Fibroblast of skin of left biceps (primary cell): ENCODE measurements at regions not wholly inside any gene's neighbourhood (a gene's known extent, or its start where the extent isn't known, plus 50 kb on each side); places are given as distances from the start of the nearest gene placed in this dataset.

ENCODE experiments used
- DNase-seq, 2 experiments: peaks; one replicate each; pipeline ENCODE4 v3.0.0-alpha.2; 2013; ENCODE audit warnings: low read depth in 2 of 2

DNA sequence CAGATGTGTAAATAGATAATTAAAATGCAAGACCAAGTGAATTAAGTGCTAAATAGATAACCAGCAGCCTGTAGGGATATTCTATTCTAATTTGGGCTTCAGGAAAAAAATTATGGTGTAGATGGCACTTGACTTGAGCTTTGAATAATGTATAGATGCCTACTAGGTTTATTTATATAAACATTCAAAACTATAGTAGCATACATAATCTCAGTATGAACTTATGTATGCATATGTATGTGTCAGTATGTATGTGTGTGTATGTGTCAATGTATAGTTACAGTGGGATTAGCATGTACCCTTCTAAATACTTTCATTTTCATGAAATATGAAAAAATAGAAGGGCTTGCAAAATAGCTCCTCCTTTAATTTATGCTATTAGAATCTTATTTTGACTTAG lies 207.3 kb upstream of the PPP1R3A start:
- DNase-seq: no peak

DNA sequence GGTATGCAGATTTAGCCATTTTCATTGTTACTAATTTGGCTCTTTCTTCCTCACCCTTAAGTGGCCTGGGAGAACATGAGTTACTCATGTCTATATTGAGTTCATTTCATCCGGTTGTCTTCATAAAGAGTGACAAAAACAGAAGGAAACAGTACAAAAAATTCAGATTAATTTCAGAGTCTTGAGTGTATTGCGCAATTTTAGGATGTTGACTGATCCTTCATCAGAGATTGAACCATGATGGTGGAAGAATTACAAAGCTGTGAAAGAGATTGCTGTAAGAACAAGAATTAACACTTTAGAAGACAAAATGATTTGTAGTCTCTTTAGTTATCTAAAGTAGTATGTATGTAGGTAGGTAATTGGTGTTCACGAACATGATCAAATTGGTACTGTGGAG lies 194.0 kb upstream of the PPP1R3A start:
- DNase-seq: no peak

DNA sequence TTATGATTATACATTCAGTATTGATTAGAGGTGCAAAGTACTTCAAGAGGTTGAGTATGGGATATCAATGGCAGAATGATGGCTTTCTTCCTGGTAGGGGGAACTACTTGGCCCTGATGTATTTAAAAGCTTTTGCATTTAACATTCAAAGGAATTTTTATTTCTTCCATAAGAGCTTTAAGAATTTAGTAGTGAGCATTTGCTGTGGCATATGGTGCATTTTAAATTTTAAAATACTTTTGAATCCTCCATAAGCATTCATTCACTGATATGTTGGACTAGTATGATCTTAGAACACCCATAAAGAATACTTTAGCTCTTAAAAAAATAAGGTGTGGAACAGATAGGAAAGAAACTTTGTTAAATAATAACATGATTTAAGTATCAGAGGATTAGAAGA lies 191.9 kb upstream of the PPP1R3A start:
- DNase-seq: no peak

DNA sequence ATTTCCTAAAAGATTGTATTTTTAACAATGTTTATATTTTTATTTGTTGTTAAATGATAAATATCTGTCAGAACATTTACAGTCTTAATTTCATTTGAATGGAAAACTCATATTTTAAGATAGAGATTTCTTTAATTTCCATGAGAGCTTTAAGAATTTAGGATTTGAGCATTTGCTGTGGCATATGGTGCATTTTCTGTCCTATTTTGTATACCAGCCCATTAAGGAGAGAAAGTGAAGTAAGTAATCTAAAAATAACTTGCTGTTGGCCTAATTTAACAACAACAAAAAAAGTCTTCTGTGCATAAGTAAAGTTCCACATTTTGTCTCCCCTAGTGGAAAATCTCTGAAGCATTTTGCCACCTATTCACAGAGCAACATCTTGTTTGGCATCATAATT lies 190.9 kb upstream of the PPP1R3A start:
- DNase-seq: no peak

DNA sequence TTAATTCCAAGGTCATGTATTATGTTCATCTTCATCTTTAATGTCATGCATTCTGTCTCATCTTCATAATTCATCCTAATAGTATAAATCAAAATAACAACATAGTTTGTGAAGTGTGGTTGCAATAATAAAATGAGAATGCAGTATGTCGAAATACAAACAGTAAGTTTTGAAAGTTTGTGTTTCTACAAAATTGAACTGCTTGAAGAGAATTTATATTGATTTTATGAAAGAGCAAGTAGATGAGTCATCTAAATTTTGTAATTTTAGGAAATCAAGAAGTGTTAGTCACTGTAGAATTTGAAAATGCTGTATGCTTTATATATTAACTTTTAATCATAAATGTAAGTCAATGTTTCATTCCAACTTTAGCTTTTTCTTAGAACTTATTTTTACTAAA lies 190.5 kb upstream of the PPP1R3A start:
- no peak for DNase-seq

DNA sequence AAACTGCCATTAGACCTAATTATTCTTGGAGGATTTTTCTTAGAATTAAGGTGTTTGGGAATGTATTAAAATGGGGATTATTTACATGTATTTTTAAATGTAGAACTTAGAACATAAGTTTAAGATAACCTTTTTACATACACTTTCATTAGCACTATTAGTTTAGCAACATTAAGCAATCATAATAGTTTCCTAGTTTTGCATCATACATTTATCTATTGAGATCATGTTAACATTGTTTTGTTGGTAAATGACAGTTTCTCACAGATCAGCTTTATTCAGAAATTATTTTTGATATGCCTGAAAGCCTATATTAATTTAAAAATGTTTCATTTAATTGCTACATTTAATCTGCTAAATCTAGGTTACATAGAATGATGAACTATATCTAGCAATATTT lies 189.7 kb upstream of the PPP1R3A start:
- no peak for DNase-seq

DNA sequence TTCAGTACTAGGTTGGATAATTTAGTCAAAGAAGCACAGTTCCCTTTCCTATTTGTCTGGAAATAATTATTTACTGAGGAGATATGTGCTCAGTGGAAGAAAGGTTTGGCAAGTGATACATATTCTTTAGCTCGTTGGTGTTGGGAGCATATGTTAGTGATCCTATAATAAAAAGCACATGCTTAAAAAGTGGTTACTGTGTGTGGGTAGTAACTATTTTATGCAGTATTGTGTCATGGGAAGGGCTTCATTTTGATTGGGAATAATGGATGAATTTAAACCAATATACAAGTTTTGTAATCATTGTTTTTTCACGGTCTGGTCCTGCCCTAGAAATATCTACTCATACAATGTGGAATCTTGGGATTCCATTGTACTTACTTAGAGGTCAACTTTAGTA lies 188.7 kb upstream of the PPP1R3A start:
- DNase-seq: peak; percentile 83 to 88

DNA sequence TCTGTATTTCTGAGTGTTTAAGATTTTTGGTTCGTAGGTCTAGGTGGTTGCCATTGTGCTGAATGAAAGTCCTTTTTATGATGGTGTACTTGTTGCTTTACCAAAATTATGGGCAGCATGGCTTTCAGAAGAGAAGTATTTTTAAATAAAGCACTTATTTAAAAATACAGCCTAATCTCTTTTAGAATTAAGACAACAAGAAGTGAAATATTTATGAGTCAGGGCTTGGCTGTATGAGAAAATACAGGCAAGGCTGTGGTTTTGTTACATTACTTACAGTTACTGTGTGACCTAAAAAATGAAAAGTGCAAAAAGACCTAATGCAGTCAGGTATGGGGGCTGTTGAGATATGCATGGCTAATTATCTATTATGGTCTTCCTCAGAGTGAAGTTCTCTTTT lies 185.2 kb upstream of the PPP1R3A start:
- no peak for DNase-seq

DNA sequence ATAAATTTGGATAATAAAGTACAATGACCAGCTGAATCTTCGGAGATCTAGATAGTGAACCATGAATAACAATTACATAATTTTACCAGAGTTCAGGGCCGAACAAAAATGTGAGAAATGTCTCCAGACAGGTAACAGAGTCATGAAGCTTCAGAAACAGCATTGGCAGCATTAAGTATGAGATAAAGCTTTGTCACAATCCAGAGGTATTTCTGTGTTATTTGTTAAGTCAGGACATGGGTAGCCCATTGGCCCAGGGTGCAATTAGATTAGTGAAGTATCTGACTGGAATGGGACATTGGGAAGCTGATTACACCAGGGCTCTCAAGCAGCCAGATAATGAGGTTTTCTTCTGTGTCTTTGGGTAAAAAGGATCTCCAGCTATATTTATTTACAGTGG lies 184.2 kb upstream of the PPP1R3A start:
- DNase-seq: no peak

DNA sequence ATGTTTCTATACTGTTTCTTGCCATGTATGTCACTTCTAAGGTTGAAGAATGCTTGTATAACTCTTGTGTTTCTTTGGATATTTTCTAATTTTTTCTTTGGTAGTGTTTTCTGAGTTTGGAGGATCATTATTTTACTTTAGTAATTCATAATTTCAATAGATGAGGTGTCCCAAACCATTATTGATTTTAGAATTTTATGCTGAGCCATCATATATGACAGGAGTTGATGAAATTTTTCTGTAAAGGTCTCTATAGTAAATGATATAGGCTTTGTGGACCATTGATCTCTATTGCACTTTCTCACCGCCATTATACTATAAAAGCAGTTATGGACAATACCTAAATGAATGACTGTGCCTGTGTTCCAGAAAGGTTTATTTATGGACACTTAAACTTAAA lies 183.3 kb upstream of the PPP1R3A start:
- DNase-seq: no peak

DNA sequence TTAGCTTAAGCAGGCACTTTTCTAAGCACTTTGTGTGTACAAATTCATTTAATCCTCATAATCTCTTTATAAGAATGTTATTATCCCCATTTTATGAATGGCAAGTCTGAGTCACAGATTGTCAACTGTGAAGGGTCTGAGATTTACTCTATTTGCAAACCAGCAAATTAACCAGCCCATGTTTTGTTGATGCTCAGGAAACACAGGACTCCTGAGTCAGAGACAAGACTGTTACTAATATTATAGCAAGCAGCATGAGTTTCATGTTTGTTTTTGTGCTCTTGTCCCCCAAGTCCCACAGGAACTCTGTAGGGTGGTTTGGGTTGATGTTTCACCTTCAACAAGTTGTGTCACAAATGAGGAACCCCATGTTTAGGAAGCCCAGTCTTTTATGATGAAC lies 182.0 kb upstream of the PPP1R3A start:
- DNase-seq: no peak

DNA sequence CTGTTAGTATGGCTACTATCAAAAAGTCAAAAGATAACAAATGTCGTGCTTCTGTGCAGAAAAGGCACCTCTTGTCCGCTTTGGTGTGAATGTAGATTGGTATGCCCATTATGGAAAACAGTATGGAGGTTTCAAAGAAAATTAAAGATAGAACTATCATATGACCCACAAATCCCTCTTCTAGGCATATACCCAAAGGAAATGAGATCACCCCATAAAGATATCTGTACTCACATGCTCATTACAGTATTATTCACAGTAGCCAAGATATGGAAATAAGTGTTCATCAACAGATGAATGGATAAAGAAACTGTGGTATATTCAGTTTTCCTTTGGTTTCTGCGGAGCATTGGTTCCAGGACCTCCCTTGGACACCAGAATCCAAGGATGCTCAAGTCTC lies 180.5 kb upstream of the PPP1R3A start:
- no peak for DNase-seq

DNA sequence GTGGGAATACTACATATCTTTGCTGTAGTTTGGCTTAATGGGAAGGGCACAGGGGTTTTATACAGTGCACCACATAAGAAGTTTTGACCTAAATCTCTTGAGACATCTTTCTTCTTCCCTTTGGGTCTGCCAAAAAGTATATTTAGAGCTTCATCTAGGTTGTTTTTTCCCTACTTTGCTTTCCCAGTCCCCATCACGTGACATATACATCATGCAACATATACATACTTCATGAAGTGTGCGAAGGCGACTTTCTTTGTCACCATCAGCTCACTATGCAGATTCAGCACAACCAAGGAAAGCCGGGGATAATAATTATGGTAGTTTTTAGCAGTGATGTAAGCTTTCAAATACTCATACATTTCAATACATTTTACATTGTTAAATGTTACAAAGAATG lies 177.1 kb upstream of the PPP1R3A start:
- DNase-seq: no peak

DNA sequence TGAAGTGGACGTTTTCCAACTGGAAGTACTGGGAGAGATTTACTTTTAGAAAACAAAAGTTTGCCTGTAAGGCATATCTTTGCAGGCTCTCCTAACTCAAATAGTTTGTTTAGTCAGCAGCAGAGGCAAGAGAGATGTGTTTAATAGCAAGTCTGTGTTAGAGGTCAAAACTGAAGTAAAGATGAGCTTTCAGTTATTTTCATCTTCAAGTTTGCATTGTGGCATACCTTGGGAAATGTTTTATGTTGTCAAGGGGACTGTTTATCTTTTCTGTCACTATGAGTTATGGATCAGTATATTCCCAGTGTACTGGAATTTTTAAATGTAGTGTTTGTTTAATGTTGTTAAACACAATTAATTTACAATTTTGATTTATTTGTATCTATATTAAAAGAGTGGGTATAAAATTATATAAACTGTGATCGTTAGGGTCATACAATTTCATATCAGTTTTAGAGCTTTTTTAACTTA lies 169.7 kb upstream of the PPP1R3A start:
- no peak for DNase-seq

DNA sequence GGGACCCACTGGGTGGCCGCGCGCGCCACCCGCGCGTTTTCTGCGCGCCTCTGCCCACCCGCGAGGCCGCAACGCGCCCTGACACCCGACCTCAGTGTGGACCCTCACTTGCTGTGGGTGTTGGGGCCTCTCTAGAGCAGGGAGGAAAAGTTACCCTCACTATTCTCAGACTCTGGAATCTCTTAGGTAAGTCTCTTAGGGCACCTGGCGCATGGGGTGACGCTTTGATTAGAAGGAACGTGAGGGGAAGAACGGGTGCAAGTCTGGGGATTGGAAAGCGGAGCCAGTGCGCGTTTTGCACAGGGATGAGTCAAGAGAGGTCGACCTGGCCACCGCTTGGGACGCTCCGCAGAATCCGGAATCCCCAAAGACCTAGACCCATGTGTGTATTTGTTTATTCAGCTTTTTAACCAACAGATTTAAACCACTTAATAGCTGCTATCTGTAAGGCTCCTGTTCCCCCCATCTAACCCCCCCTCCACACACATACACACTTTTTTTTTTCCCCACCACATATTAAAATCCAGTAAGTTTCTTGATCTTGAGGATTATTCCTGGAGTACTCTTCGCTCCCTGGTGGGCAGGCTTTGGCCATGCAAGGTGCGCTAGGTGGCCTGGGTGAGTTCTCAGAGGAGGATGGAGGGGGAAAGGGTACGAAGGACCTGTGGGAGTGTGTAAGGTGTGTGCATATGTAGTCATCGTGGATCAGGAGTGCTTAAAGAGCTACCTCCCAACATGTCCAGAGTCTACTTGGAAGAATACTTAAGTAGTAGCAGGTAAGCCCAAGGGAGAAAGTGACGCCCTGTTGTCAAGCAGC lies 169.1 kb upstream of the PPP1R3A start:
- no peak for DNase-seq

DNA sequence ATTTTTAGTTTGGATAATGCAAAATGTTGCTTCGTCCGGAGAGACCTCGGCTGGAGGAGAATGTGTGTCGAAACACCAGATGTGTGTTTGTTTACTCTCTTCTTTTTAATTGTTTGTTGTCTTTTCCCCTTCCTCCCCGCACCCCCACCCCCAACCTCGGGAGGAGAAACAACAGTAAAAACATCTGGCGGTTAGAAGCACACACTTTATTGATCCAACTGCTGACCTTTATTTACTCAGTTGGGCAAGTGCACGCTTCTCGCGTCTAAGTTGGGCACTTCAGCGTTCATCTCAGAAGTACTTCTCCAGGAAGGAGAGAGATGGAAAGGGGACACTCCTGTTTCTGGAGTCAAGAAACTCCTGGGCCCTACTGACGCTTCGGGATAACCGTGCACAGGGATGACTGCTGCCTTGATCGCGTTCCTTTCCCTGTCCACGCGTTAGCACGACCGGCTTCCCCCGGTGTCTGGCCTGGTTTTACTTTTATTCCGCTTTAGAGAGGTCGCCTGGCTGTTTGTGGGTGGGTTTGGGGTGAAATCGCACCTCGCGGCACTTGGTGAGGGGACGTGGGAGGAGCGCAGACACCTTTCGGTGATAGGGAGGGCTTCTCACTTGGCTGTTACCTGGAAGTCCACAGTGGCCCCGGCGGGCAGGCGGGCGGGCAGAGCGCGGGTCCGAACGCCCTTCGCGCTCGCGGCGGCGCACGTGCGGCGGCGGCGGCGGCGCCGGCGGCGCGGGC lies 168.3 kb upstream of the PPP1R3A start:
- no peak for DNase-seq

DNA sequence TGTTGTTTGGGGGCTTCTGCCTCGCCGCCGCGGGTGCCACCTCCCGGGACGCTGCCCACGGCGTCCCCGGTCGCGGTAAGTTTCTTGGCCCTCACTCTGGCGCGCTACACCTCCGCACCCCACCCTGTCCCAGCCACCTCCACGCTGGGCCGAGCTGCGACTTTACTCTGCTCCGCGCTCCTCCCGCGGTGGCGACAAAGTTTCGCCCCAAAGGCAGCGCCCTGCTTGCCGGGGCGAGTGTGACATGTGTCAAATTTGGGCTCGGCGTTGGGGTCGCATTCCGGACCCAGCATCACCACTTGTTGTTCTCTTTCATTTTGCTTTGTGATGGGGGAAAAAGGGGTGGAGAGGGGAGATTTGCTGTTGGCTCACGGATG lies 167.7 kb upstream of the PPP1R3A start:
- no peak for DNase-seq

DNA sequence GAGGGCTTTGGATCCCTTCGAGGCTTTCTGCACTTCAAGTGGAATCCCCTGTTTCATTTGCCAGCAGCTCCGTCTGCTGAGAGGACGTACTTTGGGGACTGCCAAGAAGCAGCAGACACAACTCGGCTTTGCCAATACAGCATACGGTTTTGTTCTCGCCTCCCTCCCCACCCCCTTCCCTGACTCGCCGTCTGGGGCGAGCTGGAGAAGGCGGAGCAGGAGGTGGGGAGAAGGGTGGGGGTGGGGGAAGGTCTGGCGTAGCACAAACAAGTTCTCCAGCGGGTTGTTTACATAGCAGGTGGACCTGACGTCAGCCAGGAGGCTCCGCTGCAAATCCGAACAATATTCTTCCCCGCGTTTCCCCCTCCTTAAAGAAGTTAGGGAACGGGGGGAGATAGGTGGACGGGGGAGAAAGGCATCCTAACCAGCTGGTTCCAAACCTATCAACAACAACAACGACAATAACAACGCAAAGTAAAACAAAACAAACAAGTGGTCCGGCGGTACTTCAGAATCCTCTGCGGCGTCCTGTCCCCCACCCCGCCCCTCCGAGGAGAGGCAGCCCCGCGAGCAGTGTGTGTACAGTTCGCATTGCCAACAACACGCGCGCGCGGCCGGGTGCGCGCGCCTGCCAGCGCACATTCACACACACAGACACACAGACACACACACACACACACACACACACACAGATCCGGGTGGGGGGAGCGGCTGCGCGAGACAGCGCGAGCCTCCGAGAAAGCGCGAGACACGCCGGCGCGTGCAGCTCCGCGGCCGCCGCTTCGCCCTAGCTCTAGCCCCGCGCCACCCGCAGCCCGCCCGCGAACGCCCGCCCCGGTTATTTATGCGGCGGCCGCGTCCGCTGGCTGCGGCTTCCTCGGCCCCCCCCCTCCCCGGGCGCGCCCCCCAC lies 167.0 kb upstream of the PPP1R3A start:
- DNase-seq: peak; percentile 64

DNA sequence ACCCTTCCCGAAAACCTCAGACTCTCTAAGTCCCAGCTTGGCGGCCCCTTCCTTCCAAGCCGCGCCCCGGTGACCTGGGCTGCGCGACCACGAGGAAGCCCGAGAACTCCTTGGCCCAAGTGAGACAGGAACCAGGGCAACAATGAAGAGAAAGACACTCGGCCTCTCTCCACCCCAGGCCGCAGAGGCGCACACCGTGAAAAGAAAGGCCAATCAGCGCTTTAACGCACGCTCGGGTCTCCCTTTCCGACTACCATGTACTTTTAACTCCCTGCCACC lies 166.4 kb upstream of the PPP1R3A start:
- DNase-seq: no peak

DNA sequence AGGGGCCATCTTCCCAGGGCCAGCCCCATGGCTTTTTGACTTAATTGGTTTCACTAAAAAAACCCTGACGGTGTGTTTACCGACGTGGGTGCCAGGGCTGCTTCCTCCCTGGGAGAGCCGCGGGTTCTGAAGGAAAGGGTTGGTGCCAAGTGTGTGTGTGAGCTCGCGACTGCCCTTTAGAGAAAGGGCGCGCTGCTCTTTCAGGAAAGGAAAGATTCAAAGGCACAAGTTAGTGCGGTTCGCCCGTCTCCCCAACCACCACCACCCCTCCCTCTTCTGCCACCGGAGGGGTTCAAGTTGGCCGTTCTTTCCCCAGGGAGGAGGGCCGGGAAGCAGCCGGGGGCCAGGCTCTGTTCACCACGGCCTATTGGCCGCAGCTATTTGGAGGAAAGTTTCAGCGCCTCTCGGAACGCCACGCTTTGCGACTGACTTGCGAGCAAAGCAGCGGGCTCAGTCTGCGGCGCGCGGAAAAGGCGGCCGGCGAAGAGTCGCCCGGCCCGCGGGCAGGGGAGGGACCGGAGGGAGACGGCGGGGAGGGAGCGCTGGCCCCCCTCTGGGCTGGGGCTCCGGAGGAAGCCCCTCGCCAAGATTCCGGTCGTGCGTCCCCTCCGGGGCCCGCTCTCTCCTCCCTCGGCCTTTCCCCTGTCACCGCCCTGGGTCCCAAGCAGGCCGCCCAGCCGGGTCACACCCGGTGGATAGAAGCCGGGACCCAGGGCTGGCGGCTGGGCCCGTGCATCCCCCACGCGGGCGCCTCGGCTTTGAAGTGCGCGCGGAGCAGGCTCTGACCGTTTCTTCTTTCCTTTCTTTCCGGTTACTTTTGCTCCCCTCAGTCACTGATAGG lies 165.9 kb upstream of the PPP1R3A start:
- no peak for DNase-seq

DNA sequence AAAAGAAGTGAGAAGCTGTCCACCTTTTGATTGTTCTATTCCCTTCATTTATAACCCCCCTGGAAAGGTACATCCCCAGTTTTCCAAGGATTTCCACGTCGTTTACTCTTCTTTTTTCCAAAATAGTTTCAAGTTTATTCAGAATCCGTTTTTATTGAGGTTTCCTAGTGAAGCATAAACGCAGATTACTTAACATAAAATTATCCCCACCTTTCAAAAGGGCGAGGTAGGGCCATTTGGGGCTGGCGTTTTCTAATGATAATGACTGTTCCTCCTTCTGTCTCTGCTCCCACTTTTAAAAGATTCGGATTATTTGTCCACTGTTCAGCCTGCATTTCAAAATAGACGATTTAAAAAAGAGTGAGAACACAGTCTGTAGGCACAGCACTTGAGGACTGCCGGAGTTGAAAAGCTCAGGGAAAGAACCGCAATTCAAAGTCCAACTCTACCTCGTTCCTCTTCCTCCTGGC lies 165.2 kb upstream of the PPP1R3A start:
- no peak for DNase-seq
